T-helper 2 cell treated with Interferon-gamma antibody and Interleukin-4, amounts not matched to agents 5 μg/mL and 100 μg/mL, for 36 hours (primary cell): ENCODE measurements at regions not wholly inside any gene's neighbourhood (a gene's known extent, or its start where the extent isn't known, plus 50 kb on each side); places are given as distances from the start of the nearest gene placed in this dataset.

Experiments used
- DNase-seq: peaks from one replicate; pipeline ENCODE4 v3.0.0; 2021; ENCODE audit warnings: low spot score
- H3K27ac Mint-ChIP-seq: one replicate; pipeline ENCODE4 v1.8.0; 2021; ENCODE audit warnings: mild to moderate bottlenecking, mixed read lengths
- H3K27me3 Mint-ChIP-seq: one replicate; pipeline ENCODE4 v1.8.0; 2021; ENCODE audit warnings: low read depth, mixed read lengths
- H3K36me3 Mint-ChIP-seq: one replicate; pipeline ENCODE4 v1.8.0; 2021; ENCODE audit warnings: low read depth, mixed read lengths
- H3K4me1 Mint-ChIP-seq: one replicate; pipeline ENCODE4 v1.8.0; 2021; ENCODE audit warnings: low read depth, mixed read lengths
- H3K4me3 Mint-ChIP-seq: one replicate; pipeline ENCODE4 v1.8.0; 2022; ENCODE audit warnings: mild to moderate bottlenecking, moderate library complexity, mixed read lengths
- H3K9me3 Mint-ChIP-seq: one replicate; pipeline ENCODE4 v1.8.0; 2021; ENCODE audit warnings: mixed read lengths

DNA sequence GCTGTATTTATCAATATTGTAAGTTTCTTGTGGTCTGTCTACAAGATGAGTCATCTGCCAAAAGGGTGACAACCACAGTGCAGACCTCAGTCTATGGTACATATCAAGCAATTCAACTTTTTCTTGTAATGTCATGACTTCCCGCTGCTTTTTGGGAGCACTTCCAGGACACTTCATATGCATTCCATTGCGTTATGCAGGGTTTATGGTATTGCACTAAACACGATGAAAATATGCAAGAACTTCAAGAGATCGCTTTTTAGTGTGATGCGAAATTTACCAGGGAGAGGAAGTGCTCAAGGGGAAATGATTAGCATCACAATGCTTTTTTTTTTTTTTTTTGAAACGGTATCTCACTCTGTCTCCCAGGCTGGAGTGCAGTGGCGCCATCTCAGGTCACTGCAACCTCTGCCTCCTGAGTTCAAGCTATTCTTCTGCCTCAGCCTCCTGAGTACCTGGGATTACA lies 166.5 kb downstream of the TFAP2A start:
- no peak for DNase-seq
- Mint-ChIP-seq H3K27me3 (no peaks in the 10 kb centered on the region), H3K4me3 (no peak overlapping the region), H3K27ac (no peak overlapping the region), H3K4me1 (no peaks in the 10 kb centered on the region), H3K36me3 (no peaks in the 10 kb centered on the region), H3K9me3 (no peaks in the 10 kb centered on the region)

- Mint-ChIP-seq H3K9me3 (no peaks in the 10 kb centered on the region), H3K4me1 (no peaks in the 10 kb centered on the region), H3K27ac (no peak overlapping the region), H3K27me3 (no peaks in the 10 kb centered on the region), H3K36me3 (no peaks in the 10 kb centered on the region), H3K4me3 (no peak overlapping the region)
- no peak for DNase-seq
Measured at GRCh38 chr6:10237298-10238038, 177.4 kb downstream of the TFAP2A start.

DNA sequence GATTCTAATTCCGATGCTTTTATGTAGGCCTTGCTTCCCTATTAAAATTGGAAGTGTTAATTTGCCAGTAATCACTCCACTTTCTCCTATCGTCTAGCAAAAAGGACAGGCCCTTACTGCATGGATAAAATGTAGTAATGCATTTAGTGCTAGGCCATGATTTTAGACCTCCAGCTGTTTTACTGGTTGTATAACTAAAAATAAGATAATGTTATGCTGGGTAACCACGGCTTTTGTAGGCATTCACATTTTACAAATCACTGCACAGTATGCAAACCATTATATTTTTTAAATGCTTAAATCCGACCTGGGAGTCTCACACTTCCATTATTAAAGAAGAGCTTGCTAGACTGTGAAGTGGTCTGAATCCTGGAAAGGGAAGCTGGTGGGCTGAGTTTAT lies 179.5 kb downstream of the TFAP2A start:
- Mint-ChIP-seq H3K9me3 (no peaks in the 10 kb centered on the region), H3K36me3 (no peaks in the 10 kb centered on the region), H3K27ac (no peak overlapping the region), H3K4me1 (no peaks in the 10 kb centered on the region), H3K4me3 (no peak overlapping the region), H3K27me3 (no peaks in the 10 kb centered on the region)
- DNase-seq = no peak

GRCh38 chr6:10230531-10230930 lies 184.3 kb downstream of the TFAP2A start:
- no peaks in the 10 kb centered on the region for H3K4me1 Mint-ChIP-seq
- DNase-seq = no peak
- H3K9me3 Mint-ChIP-seq = peaks cover 7% of the 10 kb centered on the region
- no peak overlapping the region for H3K27ac Mint-ChIP-seq
- no peak overlapping the region for H3K4me3 Mint-ChIP-seq
- H3K27me3 Mint-ChIP-seq = no peaks in the 10 kb centered on the region
- H3K36me3 Mint-ChIP-seq = no peaks in the 10 kb centered on the region

DNA sequence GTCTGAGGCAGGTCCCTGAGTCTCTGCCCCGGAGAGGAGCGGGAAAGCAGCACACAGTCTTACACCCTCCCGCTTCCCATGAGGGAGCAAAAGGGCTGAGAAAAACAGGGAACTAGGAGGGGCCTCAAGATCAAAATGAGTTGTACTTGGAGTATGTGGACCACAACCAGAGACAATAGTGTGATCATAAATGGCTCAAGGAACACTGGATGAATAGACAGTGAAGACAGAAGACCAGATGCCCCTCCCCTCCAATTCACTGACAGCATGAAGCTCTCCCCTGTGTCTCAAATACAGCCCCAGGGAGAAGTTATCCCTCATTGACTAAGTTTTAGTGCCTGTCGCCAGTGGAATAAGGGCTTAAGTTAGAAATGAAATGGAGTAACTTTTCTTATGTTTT lies 191.0 kb downstream of the TFAP2A start:
- H3K27ac Mint-ChIP-seq = no peak overlapping the region
- H3K4me3 Mint-ChIP-seq = no peak overlapping the region
- no peaks in the 10 kb centered on the region for H3K4me1 Mint-ChIP-seq
- DNase-seq = no peak
- H3K27me3 Mint-ChIP-seq = no peaks in the 10 kb centered on the region
- H3K9me3 Mint-ChIP-seq = peaks cover 13% of the 10 kb centered on the region
- H3K36me3 Mint-ChIP-seq = no peaks in the 10 kb centered on the region

GRCh38 chr6:10221178-10221577 lies 193.7 kb downstream of the TFAP2A start:
- Mint-ChIP-seq H3K36me3 (no peaks in the 10 kb centered on the region), H3K9me3 (peaks cover 6% of the 10 kb centered on the region), H3K27me3 (no peaks in the 10 kb centered on the region), H3K4me3 (no peak overlapping the region), H3K4me1 (no peaks in the 10 kb centered on the region), H3K27ac (no peak overlapping the region)
- DNase-seq = no peak

DNA sequence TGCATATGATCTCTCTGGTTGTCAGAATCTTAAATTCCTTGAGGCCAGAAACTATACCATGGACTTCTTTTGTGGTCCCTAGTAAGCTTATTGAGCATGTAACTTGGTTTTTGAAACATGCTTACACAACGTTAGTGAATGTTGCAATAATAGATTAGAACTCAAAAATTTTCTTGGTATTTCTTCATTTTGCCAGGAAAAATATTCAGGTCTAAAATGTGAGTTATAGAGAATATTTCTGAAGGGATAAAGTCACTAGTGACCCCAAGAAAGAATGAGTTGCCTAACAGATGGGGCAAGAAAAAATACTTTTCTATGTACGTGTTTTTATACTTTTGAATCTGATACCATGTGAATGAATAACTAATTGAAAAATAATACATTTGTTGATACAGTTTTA lies 195.4 kb downstream of the TFAP2A start:
- Mint-ChIP-seq H3K4me1 (no peaks in the 10 kb centered on the region), H3K9me3 (no peaks in the 10 kb centered on the region), H3K4me3 (no peak overlapping the region), H3K36me3 (no peaks in the 10 kb centered on the region), H3K27me3 (no peaks in the 10 kb centered on the region), H3K27ac (no peak overlapping the region)
- DNase-seq = no peak

DNA sequence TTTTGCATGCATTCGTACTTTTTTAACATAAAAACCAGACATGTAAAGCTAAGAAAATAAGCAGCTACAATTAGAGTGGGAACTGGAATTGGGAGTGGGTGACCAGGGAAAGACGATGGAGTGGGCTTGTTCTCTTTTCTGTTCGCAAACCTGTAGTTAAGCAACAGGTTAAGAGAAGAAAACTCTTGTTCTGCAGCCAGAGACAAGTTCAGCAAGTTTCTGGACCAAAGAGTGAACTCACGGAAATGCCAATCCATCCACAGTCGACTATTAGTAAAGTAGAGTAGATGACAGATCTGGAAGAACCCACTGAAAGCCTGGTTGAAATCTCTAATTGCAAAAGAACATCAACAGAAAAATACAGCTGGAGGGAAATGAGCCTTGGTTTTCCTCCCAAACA lies 197.8 kb downstream of the TFAP2A start:
- no peaks in the 10 kb centered on the region for H3K9me3 Mint-ChIP-seq
- DNase-seq = no peak
- H3K27me3 Mint-ChIP-seq = no peaks in the 10 kb centered on the region
- no peak overlapping the region for H3K27ac Mint-ChIP-seq
- no peaks in the 10 kb centered on the region for H3K36me3 Mint-ChIP-seq
- no peak overlapping the region for H3K4me3 Mint-ChIP-seq
- H3K4me1 Mint-ChIP-seq = no peaks in the 10 kb centered on the region

GRCh38 chr6:10215326-10216110 lies 199.4 kb downstream of the TFAP2A start:
- H3K4me1 Mint-ChIP-seq = no peaks in the 10 kb centered on the region
- no peaks in the 10 kb centered on the region for H3K9me3 Mint-ChIP-seq
- no peak overlapping the region for H3K27ac Mint-ChIP-seq
- no peak for DNase-seq
- no peaks in the 10 kb centered on the region for H3K36me3 Mint-ChIP-seq
- no peak overlapping the region for H3K4me3 Mint-ChIP-seq
- no peaks in the 10 kb centered on the region for H3K27me3 Mint-ChIP-seq

DNA sequence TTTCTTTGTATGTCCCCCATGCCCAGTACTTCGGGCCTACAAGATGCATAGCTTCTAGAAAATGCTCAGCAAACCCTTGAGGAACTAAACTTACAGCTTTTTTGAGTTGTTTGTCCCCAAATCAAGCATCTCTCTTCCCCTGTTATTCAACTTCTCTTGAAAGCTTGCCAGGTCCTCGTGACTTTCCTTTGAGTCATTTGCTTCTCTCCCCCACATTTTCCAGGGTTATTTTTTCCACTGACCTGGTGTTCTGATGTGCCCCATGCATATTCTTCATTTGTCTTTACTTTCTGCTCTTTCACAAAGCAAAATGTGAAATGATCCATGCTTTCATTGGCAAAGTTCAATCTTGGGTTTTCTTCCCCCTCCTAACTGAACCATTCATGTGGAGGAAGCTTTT lies 204.8 kb downstream of the TFAP2A start:
- no peaks in the 10 kb centered on the region for H3K9me3 Mint-ChIP-seq
- H3K4me3 Mint-ChIP-seq = no peak overlapping the region
- no peaks in the 10 kb centered on the region for H3K4me1 Mint-ChIP-seq
- no peaks in the 10 kb centered on the region for H3K36me3 Mint-ChIP-seq
- no peaks in the 10 kb centered on the region for H3K27me3 Mint-ChIP-seq
- no peak overlapping the region for H3K27ac Mint-ChIP-seq
- no peak for DNase-seq

DNA sequence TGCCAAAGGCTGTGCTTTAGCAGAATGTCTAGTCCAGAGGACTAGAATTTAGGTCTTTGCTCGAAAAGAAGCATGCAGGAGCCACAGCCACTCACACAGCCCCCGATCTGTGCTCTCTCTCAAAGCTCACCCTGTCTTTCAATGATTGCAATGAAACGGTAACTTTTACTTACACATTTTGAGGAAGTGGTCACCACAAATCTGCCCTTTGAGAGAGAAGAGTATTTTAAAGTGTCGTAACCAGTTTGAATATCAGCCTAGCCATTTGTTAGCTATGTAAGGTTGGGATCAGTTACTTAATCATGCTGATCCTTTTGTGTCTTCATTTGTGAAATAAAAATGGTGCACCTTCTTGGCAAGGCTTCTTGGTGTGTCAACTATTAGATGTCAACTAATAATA lies 209.0 kb downstream of the TFAP2A start:
- Mint-ChIP-seq H3K36me3 (no peaks in the 10 kb centered on the region), H3K27me3 (no peaks in the 10 kb centered on the region), H3K27ac (no peak overlapping the region), H3K9me3 (no peaks in the 10 kb centered on the region), H3K4me3 (no peak overlapping the region), H3K4me1 (no peaks in the 10 kb centered on the region)
- DNase-seq = no peak

DNA sequence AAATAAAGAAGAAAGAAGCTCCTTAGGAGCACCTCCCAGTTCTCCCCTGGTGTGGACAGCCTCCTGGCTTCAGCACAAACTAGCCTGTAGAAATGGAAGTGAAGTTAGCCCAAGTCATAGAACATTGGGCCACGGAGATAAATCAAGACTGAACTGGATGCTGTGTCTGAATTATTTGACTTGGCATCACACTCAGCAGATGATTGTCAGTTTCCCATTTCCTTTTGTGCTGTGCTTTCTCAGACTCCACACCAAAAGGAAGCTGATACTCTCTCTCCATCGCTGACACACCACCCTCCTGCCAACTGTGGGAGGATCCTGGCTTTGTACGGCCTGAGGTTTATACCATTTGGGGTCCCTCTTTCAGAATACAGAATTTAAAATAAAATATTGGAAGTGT lies 209.8 kb downstream of the TFAP2A start:
- no peak overlapping the region for H3K4me3 Mint-ChIP-seq
- no peaks in the 10 kb centered on the region for H3K36me3 Mint-ChIP-seq

DNA sequence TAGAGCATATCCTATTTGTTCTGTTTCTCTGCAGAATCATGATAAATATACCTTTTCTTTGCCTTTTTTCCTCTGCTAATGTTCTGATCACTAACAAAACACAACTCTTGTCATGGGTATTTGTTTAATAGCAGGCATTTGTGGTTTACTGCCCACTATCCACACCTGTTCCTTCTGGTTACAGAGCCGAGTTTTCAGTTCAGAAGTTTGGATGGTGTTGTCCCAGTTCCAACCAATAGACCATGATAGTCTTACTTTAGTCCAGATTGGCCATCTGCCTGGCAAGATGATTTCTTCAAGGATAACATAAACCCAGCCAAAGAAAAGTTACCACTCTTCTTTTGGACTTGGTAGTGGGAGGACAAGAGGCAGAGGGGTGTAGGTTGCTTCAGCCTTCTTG lies 211.2 kb downstream of the TFAP2A start:
- no peaks in the 10 kb centered on the region for H3K4me1 Mint-ChIP-seq
- H3K9me3 Mint-ChIP-seq = no peaks in the 10 kb centered on the region
- no peak for DNase-seq
- no peak overlapping the region for H3K4me3 Mint-ChIP-seq
- H3K36me3 Mint-ChIP-seq = no peaks in the 10 kb centered on the region
- H3K27me3 Mint-ChIP-seq = no peaks in the 10 kb centered on the region
- no peak overlapping the region for H3K27ac Mint-ChIP-seq

More for the DNA sequence above, 209.8 kb downstream of the TFAP2A start:
- DNase-seq = no peak
- Mint-ChIP-seq H3K4me1 (no peaks in the 10 kb centered on the region), H3K27ac (no peak overlapping the region), H3K9me3 (no peaks in the 10 kb centered on the region), H3K27me3 (no peaks in the 10 kb centered on the region)

GRCh38 chr6:10202581-10202980 lies 212.3 kb downstream of the TFAP2A start:
- Mint-ChIP-seq H3K4me1 (no peaks in the 10 kb centered on the region), H3K4me3 (no peak overlapping the region), H3K27me3 (no peaks in the 10 kb centered on the region), H3K27ac (no peak overlapping the region), H3K36me3 (no peaks in the 10 kb centered on the region), H3K9me3 (no peaks in the 10 kb centered on the region)
- no peak for DNase-seq
